ENCODE measurements at regions not wholly inside any gene's neighbourhood (a gene's known extent, or its start where the extent isn't known, plus 50 kb on each side); places are given as distances from the start of the nearest gene placed in this dataset.

DNA sequence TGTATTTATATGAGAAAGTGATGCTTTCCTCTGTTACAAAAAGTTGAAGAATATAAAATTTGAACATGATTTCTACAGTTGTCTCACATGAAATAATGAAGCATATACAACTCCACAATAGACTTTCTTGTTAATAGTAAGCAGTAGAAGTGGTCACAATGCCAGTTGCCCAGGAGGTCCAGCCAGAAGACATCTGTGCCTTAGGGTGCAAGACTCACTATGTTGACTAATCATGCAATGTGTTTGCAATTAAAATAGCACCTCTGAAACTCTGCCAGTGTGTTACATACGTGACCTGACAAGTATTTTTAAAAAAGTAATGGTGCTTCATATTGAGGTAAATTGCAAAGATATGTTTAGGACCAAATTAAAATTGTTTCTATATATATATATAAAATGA, 547.2 kb downstream of the ETV1 start:
- POLR2A ChIA-PET (ENCODE audit: low non-redundant PET): no interaction called here
- CTCF ChIA-PET: no interaction called here
- H3K27ac ChIP-seq: no peak overlapping the region
- no peak for DNase-seq (ENCODE audit: low spot score)
- no peak for TF ChIP-seq CTCF (conservative IDR thresholded peaks at IDR 0.05; ENCODE audit: low read depth)

DNA sequence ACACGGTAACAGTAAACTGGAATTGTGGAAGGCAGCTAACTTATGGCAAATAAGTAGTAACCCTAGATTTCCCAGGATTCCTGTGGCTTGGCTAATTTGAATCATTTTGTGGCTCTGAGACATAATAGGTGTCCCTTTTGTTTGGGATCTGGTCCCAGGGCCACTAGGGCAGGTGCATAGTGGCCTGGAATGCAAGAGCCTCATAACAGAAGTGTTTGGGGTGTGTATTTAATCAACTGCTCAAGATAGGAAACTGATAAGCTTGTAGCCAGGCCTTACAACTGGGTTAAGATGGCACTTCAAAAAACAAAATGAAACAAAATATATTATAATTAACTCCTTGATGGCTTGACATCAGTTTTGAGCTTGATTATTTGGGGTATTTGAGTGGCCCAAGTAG, 541.8 kb downstream of the ETV1 start:
- ChIA-PET POLR2A (ENCODE audit: low non-redundant PET) (no interaction called here), CTCF (no interaction called here)
- no peak for TF ChIP-seq CTCF (conservative IDR thresholded peaks at IDR 0.05; ENCODE audit: low read depth)
- no peak for DNase-seq (ENCODE audit: low spot score)
- no peak overlapping the region for H3K27ac ChIP-seq

- H3K27ac ChIP-seq: no peak overlapping the region
- ChIA-PET POLR2A (ENCODE audit: low non-redundant PET) (no interaction called here), CTCF (no interaction called here)
- no peak for DNase-seq (ENCODE audit: low spot score)
- no peak for TF ChIP-seq CTCF (conservative IDR thresholded peaks at IDR 0.05; ENCODE audit: low read depth)
These were observed 541.2 kb downstream of the ETV1 start for GRCh38 chr7:13448243-13448642.

DNA sequence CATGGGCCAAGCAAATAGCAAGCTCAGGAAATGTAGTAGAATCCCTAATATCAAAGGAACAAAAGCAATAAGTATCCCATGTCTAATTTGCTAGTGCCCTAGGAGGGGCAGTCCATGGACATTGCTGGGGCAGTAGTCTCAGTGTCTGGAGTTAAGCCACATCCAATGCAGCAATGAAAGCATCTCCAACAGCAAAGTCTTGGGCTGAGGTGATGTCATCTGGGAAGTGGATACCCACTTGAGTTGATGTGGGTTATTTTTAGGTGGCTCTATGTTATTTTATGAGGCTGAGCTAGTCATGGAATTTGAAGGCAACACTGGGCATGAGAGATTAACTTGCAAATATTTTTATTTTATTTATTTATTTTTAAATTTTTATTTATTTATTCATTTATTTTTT, 540.0 kb downstream of the ETV1 start:
- POLR2A ChIA-PET (ENCODE audit: low non-redundant PET): no interaction called here

DNA sequence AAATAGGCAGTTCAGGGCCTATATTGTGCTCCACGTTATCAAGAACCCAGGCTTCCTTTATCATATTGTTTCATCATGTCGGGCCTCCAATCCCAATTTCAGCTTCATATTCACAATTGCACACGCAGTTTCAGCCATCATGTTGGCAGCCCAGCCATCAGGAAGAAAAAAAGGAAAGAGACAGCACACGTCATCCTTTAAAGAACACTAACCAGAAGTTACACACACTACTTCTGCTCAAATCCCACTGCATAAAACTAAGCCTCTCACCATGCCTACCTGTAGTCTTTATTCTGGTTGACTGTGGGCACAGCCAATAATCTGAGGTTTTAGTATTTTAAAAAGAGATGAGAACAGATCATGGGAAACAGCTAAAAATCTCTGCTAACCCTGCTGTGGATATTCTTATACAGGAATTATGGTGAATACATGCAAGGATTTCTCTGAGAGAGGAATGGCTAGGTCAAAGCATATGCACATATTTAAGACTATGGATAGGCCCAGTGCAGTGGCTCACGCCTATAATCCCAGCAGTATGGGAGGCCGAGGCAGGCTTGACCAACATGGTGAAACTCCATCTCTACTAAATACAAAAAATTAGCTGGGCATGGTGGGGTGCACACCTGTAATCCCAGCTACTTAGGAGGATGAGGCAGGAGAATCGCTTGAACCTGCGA, 534.4 kb downstream of the ETV1 start:
- no peak for DNase-seq (ENCODE audit: low spot score)
- POLR2A ChIA-PET (ENCODE audit: low non-redundant PET): no interaction called here
- TF ChIP-seq CTCF (conservative IDR thresholded peaks at IDR 0.05; ENCODE audit: low read depth): no peak
- CTCF ChIA-PET: no interaction called here
- H3K27ac ChIP-seq: no peak overlapping the region

More for the DNA sequence above, 540.0 kb downstream of the ETV1 start:
- DNase-seq (ENCODE audit: low spot score): no peak
- CTCF ChIA-PET: no interaction called here
- no peak overlapping the region for H3K27ac ChIP-seq
- no peak for TF ChIP-seq CTCF (conservative IDR thresholded peaks at IDR 0.05; ENCODE audit: low read depth)

DNA sequence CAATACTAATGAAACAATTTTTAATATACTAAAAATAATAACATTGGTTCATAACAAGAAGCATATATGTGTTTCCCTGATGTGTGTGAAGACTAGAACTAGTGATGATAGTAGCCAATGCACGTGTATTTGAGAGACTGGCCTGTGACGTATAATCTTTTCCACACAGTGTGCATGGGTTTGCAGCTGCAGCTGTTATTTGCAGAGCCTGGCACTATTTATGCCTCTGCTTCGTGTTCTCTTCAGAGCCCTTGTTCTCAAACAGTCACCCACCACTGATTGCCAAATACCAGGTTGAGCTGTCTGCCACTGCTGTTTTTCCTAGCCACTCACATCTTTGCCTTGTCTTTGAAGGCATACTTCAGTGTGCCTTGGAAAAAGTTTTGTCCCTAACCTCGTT, 531.7 kb downstream of the ETV1 start:
- no peak for TF ChIP-seq CTCF (conservative IDR thresholded peaks at IDR 0.05; ENCODE audit: low read depth)
- ChIA-PET POLR2A (ENCODE audit: low non-redundant PET) (no interaction called here), CTCF (no interaction called here)
- DNase-seq (ENCODE audit: low spot score): no peak
- no peak overlapping the region for H3K27ac ChIP-seq

Data from RWPE1 (cell line).